Karpas-422 (cell line): ENCODE measurements at regions not wholly inside any gene's neighbourhood (a gene's known extent, or its start where the extent isn't known, plus 50 kb on each side); places are given as distances from the start of the nearest gene placed in this dataset.

Source experiments
- DNase-seq: peaks from one replicate; pipeline ENCODE4 v3.0.0-alpha.2; 2015
- H2AFZ ChIP-seq: fragments of 200-600 bp; sonication (generic); 2 replicates; pipeline ENCODE4 v1.6.1; 2014; ENCODE audit warnings: antibody characterized with exemption, low read length, mixed read lengths
- H3K27ac ChIP-seq: fragments of 200-600 bp; sonication (generic); 2 replicates; pipeline ENCODE4 v1.5.1; 2014; ENCODE audit warnings: mild to moderate bottlenecking, low read length, moderate library complexity
- H3K27me3 ChIP-seq: fragments of 200-600 bp; sonication (generic); 2 replicates; pipeline ENCODE4 v1.6.1; 2014; ENCODE audit warnings: low read length, mixed read lengths
- H3K36me3 ChIP-seq: fragments of 200-600 bp; sonication (generic); 2 replicates; pipeline ENCODE4 v1.6.1; 2014; ENCODE audit warnings: low read length, mixed read lengths; ENCODE audit not compliant: insufficient read depth
- H3K4me1 ChIP-seq: fragments of 200-600 bp; sonication (generic); 2 replicates; pipeline ENCODE4 v1.6.1; 2014; ENCODE audit warnings: mild to moderate bottlenecking, low read length, mixed read lengths
- H3K4me2 ChIP-seq: fragments of 200-600 bp; sonication (generic); 2 replicates; pipeline ENCODE4 v1.6.1; 2014; ENCODE audit warnings: low read length, low read depth, mild to moderate bottlenecking; ENCODE audit not compliant: poor library complexity, severe bottlenecking
- H3K4me3 ChIP-seq: fragments of 200-600 bp; sonication (generic); 2 replicates; pipeline ENCODE4 v1.5.1; 2014; ENCODE audit warnings: mild to moderate bottlenecking, antibody characterized with exemption, low read length, mixed read lengths
- H3K79me2 ChIP-seq: fragments of 200-600 bp; sonication (generic); 2 replicates; pipeline ENCODE4 v1.6.1; 2014; ENCODE audit warnings: mild to moderate bottlenecking, low read length, mixed read lengths
- H3K9ac ChIP-seq: fragments of 200-600 bp; sonication (generic); 2 replicates; pipeline ENCODE4 v1.6.0; 2014; ENCODE audit warnings: low read length
- H3K9me2 ChIP-seq: fragments of 200-600 bp; sonication (generic), shearing (Covaris generic); replicated peaks from 2 replicates; pipeline ENCODE4 v1.6.0; 2014; ENCODE audit warnings: mild to moderate bottlenecking, low read length, moderate library complexity; ENCODE audit not compliant: insufficient read depth
- H3K9me3 ChIP-seq: fragments of 300-700, 200-600 bp; sonication (generic); 2 replicates; pipeline ENCODE4 v1.6.1; 2014; ENCODE audit warnings: low read length, mixed read lengths
- H4K20me1 ChIP-seq: fragments of 200-600 bp; sonication (generic); 2 replicates; pipeline ENCODE4 v1.6.1; 2014; ENCODE audit warnings: mild to moderate bottlenecking, antibody characterized with exemption, low read length, low read depth; ENCODE audit not compliant: insufficient read depth

DNA sequence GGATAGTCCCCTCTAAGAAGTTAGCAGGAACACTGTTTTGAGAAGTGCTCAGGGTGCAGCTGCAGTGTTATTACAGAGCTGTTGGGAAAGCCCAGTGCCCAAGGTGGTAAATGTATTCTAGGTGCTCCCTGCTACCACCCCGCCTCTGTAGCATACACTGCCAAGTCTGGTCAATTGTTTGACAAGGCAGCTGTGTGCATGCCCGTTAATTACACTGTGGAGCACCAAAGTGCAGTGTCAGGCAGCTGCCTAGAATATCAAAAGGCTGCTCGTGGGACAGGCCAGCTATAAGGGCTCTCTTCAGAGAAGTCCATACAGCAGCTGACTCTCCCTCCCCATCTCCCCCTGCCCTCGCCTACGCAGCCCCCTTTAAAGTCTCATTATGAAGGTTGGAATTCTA lies 99.9 kb upstream of the KLHL13 start:
- Histone ChIP-seq H3K79me2 (no peaks in the 10 kb centered on the region), H3K27ac (no peak overlapping the region), H3K27me3 (no peaks in the 10 kb centered on the region), H2AFZ (no peak overlapping the region), H3K36me3 (no peaks in the 10 kb centered on the region), H4K20me1 (no peaks in the 10 kb centered on the region), H3K9ac (no peak overlapping the region), H3K4me3 (no peak overlapping the region), H3K9me3 (no peaks in the 10 kb centered on the region), H3K4me2 (no peak overlapping the region), H3K9me2 (no peaks in the 10 kb centered on the region), H3K4me1 (peaks cover 48% of the 10 kb centered on the region)
- no peak for DNase-seq

GRCh38 chrX:118218079-118218478 lies 101.5 kb upstream of the KLHL13 start:
- Histone ChIP-seq H3K4me2 (no peak overlapping the region), H3K4me1 (peaks cover 48% of the 10 kb centered on the region), H3K4me3 (no peak overlapping the region), H3K9me3 (no peaks in the 10 kb centered on the region), H3K36me3 (no peaks in the 10 kb centered on the region), H3K9me2 (no peaks in the 10 kb centered on the region), H3K27me3 (no peaks in the 10 kb centered on the region), H3K79me2 (no peaks in the 10 kb centered on the region), H4K20me1 (no peaks in the 10 kb centered on the region), H3K9ac (no peak overlapping the region), H2AFZ (no peak overlapping the region), H3K27ac (no peak overlapping the region)
- DNase-seq, result no peak

GRCh38 chrX:118218940-118219339 lies 102.3 kb upstream of the KLHL13 start:
- H3K27me3 ChIP-seq, result no peaks in the 10 kb centered on the region
- H4K20me1 ChIP-seq, result no peaks in the 10 kb centered on the region
- H2AFZ ChIP-seq, result no peak overlapping the region
- no peak overlapping the region for H3K4me2 ChIP-seq
- H3K36me3 ChIP-seq, result no peaks in the 10 kb centered on the region
- peaks cover 44% of the 10 kb centered on the region for H3K4me1 ChIP-seq
- no peak for DNase-seq
- H3K79me2 ChIP-seq, result no peaks in the 10 kb centered on the region
- H3K9me3 ChIP-seq, result no peaks in the 10 kb centered on the region
- H3K27ac ChIP-seq, result no peak overlapping the region
- H3K4me3 ChIP-seq, result no peak overlapping the region
- no peaks in the 10 kb centered on the region for H3K9me2 ChIP-seq
- no peak overlapping the region for H3K9ac ChIP-seq

- H3K9me2 ChIP-seq, result no peaks in the 10 kb centered on the region
- no peaks in the 10 kb centered on the region for H4K20me1 ChIP-seq
- no peak overlapping the region for H3K4me2 ChIP-seq
- H3K36me3 ChIP-seq, result no peaks in the 10 kb centered on the region
- no peak overlapping the region for H3K4me3 ChIP-seq
- no peaks in the 10 kb centered on the region for H3K79me2 ChIP-seq
- no peaks in the 10 kb centered on the region for H3K9me3 ChIP-seq
- H3K9ac ChIP-seq, result no peak overlapping the region
- H3K4me1 ChIP-seq, result peaks cover 42% of the 10 kb centered on the region
- H2AFZ ChIP-seq, result peak overlapping the region; percentile 34; the same call in 1 of the 2 replicates
- no peak overlapping the region for H3K27ac ChIP-seq
- DNase-seq, result no peak
- H3K27me3 ChIP-seq, result no peaks in the 10 kb centered on the region
These were observed 103.3 kb upstream of the KLHL13 start for GRCh38 chrX:118219866-118220265.

- Histone ChIP-seq H3K4me3 (no peak overlapping the region), H3K79me2 (no peaks in the 10 kb centered on the region), H3K27me3 (no peaks in the 10 kb centered on the region), H2AFZ (peak overlapping the region; percentile 34; the same call in 1 of the 2 replicates), H3K4me2 (no peak overlapping the region), H3K9me2 (no peaks in the 10 kb centered on the region), H3K9ac (no peak overlapping the region), H3K9me3 (no peaks in the 10 kb centered on the region), H3K27ac (no peak overlapping the region), H4K20me1 (no peaks in the 10 kb centered on the region), H3K36me3 (no peaks in the 10 kb centered on the region), H3K4me1 (peaks cover 45% of the 10 kb centered on the region)
- DNase-seq, result no peak
These were observed 103.9 kb upstream of the KLHL13 start for GRCh38 chrX:118220509-118220908.

GRCh38 chrX:118221270-118221669 lies 104.7 kb upstream of the KLHL13 start:
- Histone ChIP-seq H3K4me1 (peaks cover 43% of the 10 kb centered on the region), H3K36me3 (no peaks in the 10 kb centered on the region), H3K9ac (no peak overlapping the region), H3K79me2 (no peaks in the 10 kb centered on the region), H3K4me2 (no peak overlapping the region), H3K9me3 (no peaks in the 10 kb centered on the region), H3K9me2 (no peaks in the 10 kb centered on the region), H3K4me3 (no peak overlapping the region), H4K20me1 (no peaks in the 10 kb centered on the region), H2AFZ (no peak overlapping the region), H3K27ac (no peak overlapping the region), H3K27me3 (no peaks in the 10 kb centered on the region)
- no peak for DNase-seq

- H3K4me2 ChIP-seq, result no peak overlapping the region
- H3K36me3 ChIP-seq, result no peaks in the 10 kb centered on the region
- peaks cover 38% of the 10 kb centered on the region for H3K4me1 ChIP-seq
- no peaks in the 10 kb centered on the region for H3K9me2 ChIP-seq
- no peaks in the 10 kb centered on the region for H3K27me3 ChIP-seq
- no peak overlapping the region for H3K4me3 ChIP-seq
- no peaks in the 10 kb centered on the region for H3K79me2 ChIP-seq
- no peak overlapping the region for H3K27ac ChIP-seq
- H3K9ac ChIP-seq, result no peak overlapping the region
- H2AFZ ChIP-seq, result no peak overlapping the region
- DNase-seq, result no peak
- no peaks in the 10 kb centered on the region for H3K9me3 ChIP-seq
- no peaks in the 10 kb centered on the region for H4K20me1 ChIP-seq
These were observed 105.1 kb upstream of the KLHL13 start for GRCh38 chrX:118221733-118222132.

DNA sequence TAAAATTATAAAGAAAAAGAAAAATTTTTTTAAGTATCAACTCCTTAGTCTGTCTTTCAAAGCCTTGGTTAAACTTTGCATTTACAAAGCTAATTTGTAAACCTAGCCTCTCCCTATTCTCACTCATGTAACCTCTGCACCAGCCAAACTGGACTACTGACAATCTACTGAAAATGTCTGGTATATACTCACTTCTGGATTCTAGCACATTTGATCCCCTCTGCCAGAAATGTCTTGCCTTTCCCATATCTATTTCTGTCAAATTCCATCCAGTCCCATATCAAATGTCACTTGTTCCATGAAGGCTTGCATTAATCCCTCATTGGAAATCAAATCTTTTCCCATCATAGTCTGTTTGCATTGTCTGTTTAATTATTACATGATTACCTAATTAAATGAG lies 105.8 kb upstream of the KLHL13 start:
- Histone ChIP-seq H3K9me2 (no peaks in the 10 kb centered on the region), H3K4me3 (no peak overlapping the region), H3K36me3 (no peaks in the 10 kb centered on the region), H3K9ac (no peak overlapping the region), H3K4me2 (no peak overlapping the region), H3K4me1 (peaks cover 38% of the 10 kb centered on the region), H3K27ac (no peak overlapping the region), H3K27me3 (no peaks in the 10 kb centered on the region), H3K9me3 (no peaks in the 10 kb centered on the region), H4K20me1 (no peaks in the 10 kb centered on the region), H2AFZ (no peak overlapping the region), H3K79me2 (no peaks in the 10 kb centered on the region)
- no peak for DNase-seq
